Epidermal melanocyte (primary cell): ENCODE measurements at regions not wholly inside any gene's neighbourhood (a gene's known extent, or its start where the extent isn't known, plus 50 kb on each side); places are given as distances from the start of the nearest gene placed in this dataset.

Experiments
- DNase-seq: peaks from one replicate; pipeline ENCODE4 v3.0.0; 2011; ENCODE audit warnings: low spot score; ENCODE audit not compliant: insufficient read length

GRCh38 chr6:14321992-14322772, 204.6 kb downstream of the CD83 start:
- DNase-seq: no peak

- no peak for DNase-seq
These were observed 205.3 kb downstream of the CD83 start for GRCh38 chr6:14322841-14323240.

GRCh38 chr6:14326774-14327173, 209.2 kb downstream of the CD83 start:
- DNase-seq: no peak

- DNase-seq: no peak
These were observed 210.6 kb downstream of the CD83 start for GRCh38 chr6:14328163-14328562.

GRCh38 chr6:14333556-14334305, 216.2 kb downstream of the CD83 start:
- no peak for DNase-seq

- DNase-seq: no peak
These were observed 217.5 kb downstream of the CD83 start for GRCh38 chr6:14335071-14335470.

- no peak for DNase-seq
These were observed 219.6 kb downstream of the CD83 start for GRCh38 chr6:14337152-14337551.

GRCh38 chr6:14339172-14339571, 221.6 kb downstream of the CD83 start:
- no peak for DNase-seq

GRCh38 chr6:14339711-14340584, 222.4 kb downstream of the CD83 start:
- no peak for DNase-seq

GRCh38 chr6:14344486-14344885, 226.9 kb downstream of the CD83 start:
- DNase-seq: no peak

- no peak for DNase-seq
These were observed 230.8 kb downstream of the CD83 start for GRCh38 chr6:14348389-14348788.

GRCh38 chr6:14349507-14349906, 231.9 kb downstream of the CD83 start:
- DNase-seq: no peak

GRCh38 chr6:14350210-14350609, 232.6 kb downstream of the CD83 start:
- DNase-seq: no peak

- DNase-seq: no peak
These were observed 235.7 kb downstream of the CD83 start for GRCh38 chr6:14353281-14353680.

- DNase-seq: no peak
These were observed 236.2 kb downstream of the CD83 start for GRCh38 chr6:14353798-14354197.

GRCh38 chr6:14354919-14355572, 237.5 kb downstream of the CD83 start:
- DNase-seq: no peak

GRCh38 chr6:14359438-14359837, 241.9 kb downstream of the CD83 start:
- no peak for DNase-seq

GRCh38 chr6:14360565-14360964, 243.0 kb downstream of the CD83 start:
- no peak for DNase-seq

- DNase-seq: no peak
These were observed 243.7 kb downstream of the CD83 start for GRCh38 chr6:14361297-14361696.

- DNase-seq: no peak
These were observed 244.5 kb downstream of the CD83 start for GRCh38 chr6:14361956-14362587.

GRCh38 chr6:14364370-14364769, 246.8 kb downstream of the CD83 start:
- no peak for DNase-seq
